GM23338 (cell line): ENCODE measurements at regions not wholly inside any gene's neighbourhood (a gene's known extent, or its start where the extent isn't known, plus 50 kb on each side); places are given as distances from the start of the nearest gene placed in this dataset.

Experiments used
- CTCF ChIP-seq, 2 experiments: fragments of 200-600 bp in 1 of 2; sonication (generic) in 1 of 2; conservative IDR thresholded peaks; 2 replicates each; pipeline versions ENCODE4 v1.5.1 to v1.6.1; 2016 to 2017; ENCODE audit warnings: antibody characterized with exemption in 2 of 2, low read depth in 2 of 2, mild to moderate bottlenecking in 2 of 2, moderate library complexity in 1 of 2
- EZH2 ChIP-seq: fragments of 200-600 bp; sonication (generic); IDR thresholded peaks from one replicate; pipeline ENCODE4 v1.8.0; 2017; ENCODE audit warnings: antibody characterized with exemption, mild to moderate bottlenecking, low read depth; ENCODE audit not compliant: unreplicated experiment
- POLR2AphosphoS5 ChIP-seq: IDR thresholded peaks from 2 replicates; pipeline ENCODE4 v1.6.1; 2016; ENCODE audit warnings: antibody characterized with exemption, low read depth

- TF ChIP-seq CTCF (conservative IDR thresholded peaks at IDR 0.05; ENCODE audit: low read depth in 2 of 2): no peak
- TF ChIP-seq POLR2AphosphoS5: no peak
- TF ChIP-seq EZH2: no peak
Measured at GRCh38 chr4:114041117-114041475, 61.6 kb upstream of the ARSJ start.
